NCI-H748 (cell line): ENCODE measurements at regions not wholly inside any gene's neighbourhood (a gene's known extent, or its start where the extent isn't known, plus 50 kb on each side); places are given as distances from the start of the nearest gene placed in this dataset.

Experiments used
- DNase-seq: peaks from one replicate; lab custom pipeline; 2025; ENCODE audit not compliant: unreplicated experiment; lab: John Stamatoyannopoulos, UW

GRCh38 chr19:30169196-30169900 is 202.8 kb upstream of the ZNF536 start:
- DNase-seq: no peak

- no peak for DNase-seq
Observed at GRCh38 chr19:30170081-30170480, 202.1 kb upstream of the ZNF536 start.

- no peak for DNase-seq
Observed at GRCh38 chr19:30170495-30171137, 201.6 kb upstream of the ZNF536 start.

DNA sequence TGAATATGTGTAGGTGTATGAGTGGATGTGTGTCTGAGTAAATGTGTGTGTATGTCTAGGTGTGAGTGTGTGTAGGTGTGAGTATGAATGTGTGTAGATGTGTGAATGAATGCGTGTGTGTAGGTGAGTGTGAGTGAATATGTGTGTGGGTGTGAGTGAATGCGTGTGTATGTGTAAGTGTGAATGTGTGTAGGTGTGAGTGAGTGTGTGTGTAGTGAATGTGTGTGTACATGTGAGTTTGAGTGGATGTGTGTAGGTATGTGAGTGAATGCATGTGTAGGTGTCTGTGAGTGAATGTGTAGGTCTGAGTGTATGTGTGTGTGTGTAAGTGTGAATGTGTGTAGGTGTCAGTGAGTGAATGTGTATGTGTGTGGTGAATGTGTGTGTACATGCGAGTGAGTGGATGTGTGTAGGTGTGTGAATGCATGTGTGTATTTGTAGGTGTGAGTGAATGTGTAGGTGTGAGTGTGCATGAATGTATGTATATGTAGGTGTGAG is 201.0 kb upstream of the ZNF536 start:
- DNase-seq: no peak

DNA sequence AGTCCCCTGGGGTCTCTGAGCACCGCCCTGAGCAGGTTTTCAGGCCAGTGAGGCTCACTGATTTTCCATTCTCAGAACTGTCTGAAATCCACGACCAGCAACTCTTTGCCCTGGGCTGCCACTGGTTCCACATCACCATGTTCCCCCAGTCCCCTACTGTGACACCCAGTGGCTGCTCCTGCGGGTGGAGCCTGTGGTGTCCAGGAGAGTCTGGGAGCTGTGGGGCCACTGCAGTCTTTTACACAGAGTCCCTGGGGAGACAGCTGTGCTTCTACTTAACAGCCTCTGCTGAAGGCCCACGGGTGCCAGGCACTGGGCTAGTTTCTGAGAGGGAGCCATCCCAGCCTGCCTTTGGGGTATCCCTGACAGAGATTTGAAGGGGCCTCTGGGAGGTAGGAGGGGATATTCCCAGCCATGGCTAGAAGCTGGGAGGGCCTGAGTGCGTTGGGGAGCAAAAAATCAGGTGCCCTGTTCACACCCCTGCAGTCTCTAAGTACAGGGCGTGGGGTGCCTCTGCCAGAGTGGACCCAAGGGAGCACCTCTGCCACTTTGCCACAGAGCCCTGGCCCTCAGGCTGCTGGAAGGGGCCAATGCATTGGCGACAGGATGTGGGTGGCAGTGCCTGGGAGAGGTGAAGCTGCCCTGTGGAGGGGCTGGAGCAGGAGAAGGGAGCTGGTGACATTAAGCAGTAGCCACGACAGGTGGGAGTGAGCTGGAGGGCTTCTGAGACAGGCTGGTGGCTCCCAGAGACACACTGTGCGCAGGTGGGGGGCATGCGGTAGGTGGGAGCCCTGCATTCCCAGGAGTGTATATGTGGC is 200.2 kb upstream of the ZNF536 start:
- no peak for DNase-seq

- DNase-seq: no peak
Observed at GRCh38 chr19:30172613-30173242, 199.5 kb upstream of the ZNF536 start.

DNA sequence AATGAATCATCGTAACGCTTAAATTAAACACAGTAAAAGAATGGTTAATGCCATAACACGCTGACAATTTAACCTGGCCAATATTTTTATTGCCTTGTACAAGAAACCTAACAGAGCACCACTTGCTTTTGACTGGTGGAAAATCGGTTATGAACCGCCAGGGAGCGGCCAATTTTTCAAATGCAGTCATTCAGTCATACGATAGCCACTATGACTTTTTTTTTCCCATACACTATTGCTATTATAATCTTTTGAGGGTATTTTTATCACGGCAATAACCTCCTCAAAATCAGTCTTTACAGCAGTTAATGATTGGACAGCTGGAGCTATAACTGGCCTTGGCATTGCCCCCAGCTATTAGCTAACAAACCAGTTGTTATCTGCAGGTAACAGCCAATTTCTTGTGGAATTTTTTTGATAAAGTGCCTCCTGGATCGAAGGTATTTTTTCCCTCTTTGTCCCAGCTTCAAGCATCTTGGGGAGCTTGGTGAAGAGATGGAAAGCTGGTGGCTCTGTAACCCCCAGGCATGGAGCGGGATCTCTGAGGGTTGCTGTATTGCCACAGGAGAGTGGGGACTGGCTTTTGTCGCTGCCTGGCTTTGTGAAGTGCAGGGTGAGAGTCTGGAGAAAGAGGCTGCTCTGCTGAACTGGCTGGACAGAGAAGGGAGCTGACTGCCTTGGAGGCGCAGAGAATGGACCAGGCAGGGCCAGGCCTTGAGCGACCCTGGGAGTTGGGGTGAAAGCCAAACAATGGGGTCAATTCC is 198.4 kb upstream of the ZNF536 start:
- no peak for DNase-seq

DNA sequence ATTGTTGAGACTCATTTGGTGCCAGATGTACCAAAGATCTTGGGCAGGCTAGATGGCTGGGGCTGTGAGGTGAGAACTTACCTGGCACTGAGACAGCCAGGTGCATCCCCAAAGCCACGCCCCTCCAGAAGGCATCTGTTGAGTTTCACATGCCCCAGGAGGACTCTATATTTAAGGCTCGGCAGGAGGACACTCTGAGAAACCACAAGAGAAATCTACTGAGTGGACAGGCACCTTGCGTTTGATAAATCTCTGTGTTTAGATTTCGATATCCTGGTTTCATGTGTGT is 197.9 kb upstream of the ZNF536 start:
- peak; percentile 30 for DNase-seq

- no peak for DNase-seq
Observed at GRCh38 chr19:30174791-30175190, 197.4 kb upstream of the ZNF536 start.

DNA sequence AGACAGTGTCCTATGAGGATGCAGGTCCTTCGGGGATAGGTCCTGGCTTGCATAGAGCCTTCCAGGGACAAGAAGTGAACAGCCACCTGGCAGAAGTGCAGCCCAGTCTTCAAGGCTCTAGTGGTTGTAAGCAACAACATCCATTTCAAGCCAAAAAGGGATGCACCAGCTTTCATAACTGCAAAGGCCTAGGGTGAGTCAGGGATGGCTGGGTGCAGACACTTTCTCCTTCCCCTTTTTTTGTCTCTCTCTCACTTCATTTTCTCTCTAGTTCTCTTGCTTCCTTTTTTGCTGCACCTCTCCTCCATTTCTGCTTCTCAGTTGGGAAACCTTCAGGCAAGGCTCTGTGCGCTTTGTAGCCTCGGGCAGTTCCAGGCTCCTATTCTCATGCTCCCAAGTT is 196.2 kb upstream of the ZNF536 start:
- no peak for DNase-seq

GRCh38 chr19:30178721-30179402 is 193.3 kb upstream of the ZNF536 start:
- DNase-seq: no peak

DNA sequence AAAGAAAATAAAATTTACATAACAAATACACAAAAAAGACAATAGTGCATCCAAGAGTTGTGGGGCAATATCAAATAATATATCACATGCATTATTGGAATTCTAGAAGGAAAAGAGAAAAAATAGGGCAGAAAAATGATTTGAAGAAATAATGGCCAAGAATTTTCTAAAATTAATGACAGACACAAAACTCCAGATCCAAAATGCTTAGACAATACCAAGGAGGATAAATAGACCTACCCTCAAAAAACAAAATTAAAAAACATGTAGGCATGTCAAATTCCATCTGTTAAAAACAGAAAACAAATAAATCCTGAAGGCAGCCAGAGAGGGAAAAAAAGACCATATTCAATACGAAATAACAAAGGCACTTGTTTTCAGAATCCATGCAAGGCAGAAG is 191.5 kb upstream of the ZNF536 start:
- no peak for DNase-seq

DNA sequence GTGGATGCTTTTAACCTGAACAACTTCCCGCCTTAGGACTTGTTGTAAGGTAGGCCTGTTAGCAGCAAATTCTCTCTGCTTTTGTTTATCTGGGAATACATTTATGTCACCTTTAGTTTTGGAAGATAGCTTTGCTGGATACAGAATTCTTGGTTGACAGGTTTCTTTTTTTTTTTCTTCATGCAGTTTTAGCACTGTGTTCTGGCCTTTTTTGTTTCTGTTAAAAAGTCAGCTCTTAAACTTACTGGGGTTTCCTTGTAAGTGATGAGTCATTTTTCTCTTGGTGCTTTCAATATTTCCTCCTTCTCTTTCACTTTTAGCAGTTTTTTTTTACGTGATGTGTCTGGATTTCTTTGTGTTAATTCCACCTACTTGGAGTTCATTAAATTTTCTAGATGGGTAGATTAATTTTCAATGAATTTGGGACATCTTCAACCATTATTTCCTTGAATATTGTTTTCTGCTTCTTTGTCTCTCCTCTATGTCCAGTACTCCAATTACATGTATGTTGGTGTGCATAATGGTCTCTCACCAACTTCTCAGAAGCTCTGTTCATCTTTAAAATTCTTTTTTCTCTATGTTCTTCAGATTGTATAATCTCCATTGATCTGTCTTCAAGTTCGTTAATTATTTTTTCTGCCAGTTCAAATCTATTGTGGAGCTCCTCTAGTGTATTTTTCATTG is 188.2 kb upstream of the ZNF536 start:
- DNase-seq: no peak

GRCh38 chr19:30202060-30202600 is 170.1 kb upstream of the ZNF536 start:
- no peak for DNase-seq

GRCh38 chr19:30204721-30205120 is 167.5 kb upstream of the ZNF536 start:
- no peak for DNase-seq

DNA sequence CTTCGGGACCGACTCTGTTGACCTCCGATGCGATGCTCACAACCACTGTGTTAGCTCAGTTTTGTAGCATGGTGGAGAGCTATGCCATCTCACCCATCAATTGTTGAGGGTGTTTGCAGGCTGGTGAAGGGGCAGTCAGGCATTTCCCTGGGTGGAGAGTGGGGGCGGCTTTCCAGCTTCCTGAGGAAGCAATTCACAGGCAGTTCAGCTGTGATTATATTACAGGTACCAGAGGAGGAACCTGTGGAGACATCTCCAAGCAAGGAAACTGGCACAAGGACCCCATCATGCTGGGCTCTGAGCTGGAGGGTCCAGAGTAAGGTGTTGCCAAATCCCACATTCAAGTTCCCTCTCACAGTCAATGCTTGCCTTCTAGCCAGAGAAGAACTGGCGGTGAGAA is 166.0 kb upstream of the ZNF536 start:
- no peak for DNase-seq

- no peak for DNase-seq
Observed at GRCh38 chr19:30207357-30207756, 164.8 kb upstream of the ZNF536 start.

GRCh38 chr19:30208436-30209060 is 163.6 kb upstream of the ZNF536 start:
- DNase-seq: no peak
